Activated naive CD4-positive, alpha-beta T cell treated with anti-CD3 and anti-CD28 coated beads for 36 hours (primary cell): ENCODE measurements at regions not wholly inside any gene's neighbourhood (a gene's known extent, or its start where the extent isn't known, plus 50 kb on each side); places are given as distances from the start of the nearest gene placed in this dataset.
"Not testable (repeated sequence)": the region's sequence is repeated elsewhere in the genome, so short reads cannot be mapped to it uniquely, and the experiment has no call there.

Experiments used
- CTCF ChIA-PET: fragments of 350-600 bp; sonication (Branson Sonifier 250); formaldehyde crosslinking; loops from one replicate; lab custom pipeline; 2021; ENCODE audit warnings: antibody characterized with exemption; lab: Charles Lee
- DNase-seq: peaks from one replicate; pipeline ENCODE4 v3.0.0-alpha.2; 2020
- H3K27ac Mint-ChIP-seq: one replicate; pipeline ENCODE4 v1.8.0; 2021; ENCODE audit warnings: mild to moderate bottlenecking, mixed read lengths
- H3K27me3 Mint-ChIP-seq: one replicate; pipeline ENCODE4 v1.8.0; 2021; ENCODE audit warnings: low read depth, mixed read lengths
- H3K36me3 Mint-ChIP-seq: one replicate; pipeline ENCODE4 v1.8.0; 2021; ENCODE audit warnings: low read depth, mixed read lengths
- H3K4me1 Mint-ChIP-seq: one replicate; pipeline ENCODE4 v1.8.0; 2021; ENCODE audit warnings: low read depth, mixed read lengths
- H3K4me3 Mint-ChIP-seq: one replicate; pipeline ENCODE4 v1.8.0; 2021; ENCODE audit warnings: mild to moderate bottlenecking, moderate library complexity, mixed read lengths
- H3K9me3 Mint-ChIP-seq: one replicate; pipeline ENCODE4 v1.8.0; 2021; ENCODE audit warnings: mixed read lengths
- intact Hi-C: fragments of 100-400 bp; cut with micrococcal nuclease; formaldehyde crosslinking; loops from one replicate; pipeline ENCODE4 v1.15.1; 2023

GRCh38 chr3:80334534-80334933, 566.7 kb upstream of the ROBO1 start:
- H3K27me3 Mint-ChIP-seq, result no peaks in the 10 kb centered on the region
- no peaks in the 10 kb centered on the region for H3K4me1 Mint-ChIP-seq

GRCh38 chr3:80331494-80332170, 563.8 kb upstream of the ROBO1 start:
- no peak overlapping the region for H3K27ac Mint-ChIP-seq
- no peaks in the 10 kb centered on the region for H3K36me3 Mint-ChIP-seq
- intact Hi-C loops, result no loop called here
- H3K4me1 Mint-ChIP-seq, result no peaks in the 10 kb centered on the region
- no peak for DNase-seq
- CTCF ChIA-PET, result no interaction called here
- no peak overlapping the region for H3K4me3 Mint-ChIP-seq
- no peaks in the 10 kb centered on the region for H3K27me3 Mint-ChIP-seq
- H3K9me3 Mint-ChIP-seq, result peaks cover 3% of the 10 kb centered on the region

More at GRCh38 chr3:80334534-80334933, 566.7 kb upstream of the ROBO1 start:
- no peak for DNase-seq
- CTCF ChIA-PET, result no interaction called here
- intact Hi-C loops, result no loop called here
- peaks cover 3% of the 10 kb centered on the region for H3K9me3 Mint-ChIP-seq
- no peaks in the 10 kb centered on the region for H3K36me3 Mint-ChIP-seq
- H3K27ac Mint-ChIP-seq, result no peak overlapping the region
- no peak overlapping the region for H3K4me3 Mint-ChIP-seq

GRCh38 chr3:80314541-80314940, 546.7 kb upstream of the ROBO1 start:
- CTCF ChIA-PET, H3K4me3 Mint-ChIP-seq, H3K4me1 Mint-ChIP-seq, intact Hi-C loops, H3K27ac Mint-ChIP-seq, H3K36me3 Mint-ChIP-seq, H3K9me3 Mint-ChIP-seq, DNase-seq, H3K27me3 Mint-ChIP-seq: not testable (repeated sequence)

GRCh38 chr3:80308637-80309036, 540.8 kb upstream of the ROBO1 start:
- intact Hi-C loops, result no loop called here
- CTCF ChIA-PET, result no interaction called here
- H3K4me1 Mint-ChIP-seq, result no peaks in the 10 kb centered on the region

GRCh38 chr3:80307844-80308243, 540.0 kb upstream of the ROBO1 start:
- intact Hi-C loops, result no loop called here
- CTCF ChIA-PET, result no interaction called here

More at GRCh38 chr3:80308637-80309036, 540.8 kb upstream of the ROBO1 start:
- no peak for DNase-seq
- Mint-ChIP-seq H3K9me3 (peaks cover 12% of the 10 kb centered on the region), H3K27ac (no peak overlapping the region), H3K27me3 (no peaks in the 10 kb centered on the region), H3K36me3 (no peaks in the 10 kb centered on the region), H3K4me3 (no peak overlapping the region)

GRCh38 chr3:80297720-80298119, 529.9 kb upstream of the ROBO1 start:
- Mint-ChIP-seq H3K4me3 (no peak overlapping the region), H3K4me1 (no peaks in the 10 kb centered on the region), H3K27ac (no peak overlapping the region), H3K27me3 (no peaks in the 10 kb centered on the region), H3K36me3 (no peaks in the 10 kb centered on the region), H3K9me3 (peaks cover 5% of the 10 kb centered on the region)
- CTCF ChIA-PET, result no interaction called here
- DNase-seq, result no peak
- intact Hi-C loops, result no loop called here

More at GRCh38 chr3:80307844-80308243, 540.0 kb upstream of the ROBO1 start:
- no peak for DNase-seq
- Mint-ChIP-seq H3K27ac (no peak overlapping the region), H3K4me3 (no peak overlapping the region), H3K9me3 (peaks cover 12% of the 10 kb centered on the region), H3K36me3 (no peaks in the 10 kb centered on the region), H3K4me1 (no peaks in the 10 kb centered on the region), H3K27me3 (no peaks in the 10 kb centered on the region)

- intact Hi-C loops, result no loop called here
- no peaks in the 10 kb centered on the region for H3K27me3 Mint-ChIP-seq
- DNase-seq, result no peak
- H3K27ac Mint-ChIP-seq, result no peak overlapping the region
- CTCF ChIA-PET, result interaction anchor here (0.7 kb wide), 1 partner anchor 21 kb away, joined by 3 read pairs; no protein-coding TSS in a partner anchor
- H3K36me3 Mint-ChIP-seq, result no peaks in the 10 kb centered on the region
- H3K9me3 Mint-ChIP-seq, result peaks cover 3% of the 10 kb centered on the region
- H3K4me1 Mint-ChIP-seq, result no peaks in the 10 kb centered on the region
- H3K4me3 Mint-ChIP-seq, result no peak overlapping the region
Observed at GRCh38 chr3:80285388-80285787, 517.6 kb upstream of the ROBO1 start.

- Mint-ChIP-seq H3K4me3 (no peak overlapping the region), H3K4me1 (no peaks in the 10 kb centered on the region), H3K27me3 (no peaks in the 10 kb centered on the region), H3K27ac (no peak overlapping the region), H3K36me3 (no peaks in the 10 kb centered on the region), H3K9me3 (peaks cover 3% of the 10 kb centered on the region)
- CTCF ChIA-PET, result no interaction called here
- intact Hi-C loops, result no loop called here
- DNase-seq, result no peak
Observed at GRCh38 chr3:80283783-80284182, 516.0 kb upstream of the ROBO1 start.

- H3K27ac Mint-ChIP-seq, result no peak overlapping the region
- H3K4me3 Mint-ChIP-seq, result no peak overlapping the region
- DNase-seq, result no peak
- no peaks in the 10 kb centered on the region for H3K27me3 Mint-ChIP-seq
- intact Hi-C loops, result no loop called here
- H3K36me3 Mint-ChIP-seq, result no peaks in the 10 kb centered on the region
- H3K9me3 Mint-ChIP-seq, result peaks cover 6% of the 10 kb centered on the region
- H3K4me1 Mint-ChIP-seq, result no peaks in the 10 kb centered on the region
- CTCF ChIA-PET, result no interaction called here
Observed at GRCh38 chr3:80278056-80278455, 510.3 kb upstream of the ROBO1 start.

- H3K27ac Mint-ChIP-seq, result no peak overlapping the region
- intact Hi-C loops, result no loop called here
- CTCF ChIA-PET, result no interaction called here
- no peak overlapping the region for H3K4me3 Mint-ChIP-seq
- H3K36me3 Mint-ChIP-seq, result no peaks in the 10 kb centered on the region
- H3K4me1 Mint-ChIP-seq, result no peaks in the 10 kb centered on the region
- peaks cover 6% of the 10 kb centered on the region for H3K9me3 Mint-ChIP-seq
- no peaks in the 10 kb centered on the region for H3K27me3 Mint-ChIP-seq
- DNase-seq, result no peak
Observed at GRCh38 chr3:80275120-80275519, 507.3 kb upstream of the ROBO1 start.

- intact Hi-C loops, result no loop called here
- DNase-seq, result no peak
- no peak overlapping the region for H3K27ac Mint-ChIP-seq
- H3K9me3 Mint-ChIP-seq, result peaks cover 3% of the 10 kb centered on the region
- H3K4me1 Mint-ChIP-seq, result no peaks in the 10 kb centered on the region
- no peak overlapping the region for H3K4me3 Mint-ChIP-seq
- H3K36me3 Mint-ChIP-seq, result no peaks in the 10 kb centered on the region
- no peaks in the 10 kb centered on the region for H3K27me3 Mint-ChIP-seq
- CTCF ChIA-PET, result no interaction called here
Observed at GRCh38 chr3:80263260-80263659, 495.5 kb upstream of the ROBO1 start.

- Mint-ChIP-seq H3K36me3 (no peaks in the 10 kb centered on the region), H3K27me3 (no peaks in the 10 kb centered on the region), H3K4me3 (no peak overlapping the region), H3K4me1 (no peaks in the 10 kb centered on the region), H3K27ac (no peak overlapping the region), H3K9me3 (peaks cover 3% of the 10 kb centered on the region)
- intact Hi-C loops, result no loop called here
- CTCF ChIA-PET, result no interaction called here
- no peak for DNase-seq
Observed at GRCh38 chr3:80261082-80261481, 493.3 kb upstream of the ROBO1 start.

GRCh38 chr3:80259736-80260135, 491.9 kb upstream of the ROBO1 start:
- Mint-ChIP-seq H3K4me1 (no peaks in the 10 kb centered on the region), H3K27me3 (no peaks in the 10 kb centered on the region), H3K9me3 (peaks cover 3% of the 10 kb centered on the region), H3K36me3 (no peaks in the 10 kb centered on the region), H3K27ac (no peak overlapping the region), H3K4me3 (no peak overlapping the region)
- no peak for DNase-seq
- intact Hi-C loops, result no loop called here
- CTCF ChIA-PET, result no interaction called here
